GM23338 (cell line): ENCODE measurements at regions not wholly inside any gene's neighbourhood (a gene's known extent, or its start where the extent isn't known, plus 50 kb on each side); places are given as distances from the start of the nearest gene placed in this dataset.

Experiments
- ATAC-seq: fragments of 200-7000 bp; cut with Tn5 transposase; 3 replicates; pipeline ENCODE4 v1.9.1; 2020
- DNase-seq: peaks from one replicate; pipeline ENCODE4 v3.0.0-alpha.2; 2015; ENCODE audit warnings: low spot score
- H2AFZ ChIP-seq: fragments of 200-600 bp; sonication (generic); 2 replicates; pipeline ENCODE4 v1.8.0; 2016; ENCODE audit warnings: antibody characterized with exemption, mild to moderate bottlenecking, moderate library complexity
- H3F3A ChIP-seq: fragments of 200-600 bp; sonication (generic); replicated peaks from 2 replicates; pipeline ENCODE4 v1.8.0; 2017; ENCODE audit warnings: antibody characterized with exemption, mixed run types, low read depth
- H3K27ac ChIP-seq: fragments of 200-600 bp; sonication (generic); 2 replicates; pipeline ENCODE4 v1.6.1; 2016; ENCODE audit warnings: low read depth
- H3K27me3 ChIP-seq: fragments of 200-600 bp; sonication (generic); 2 replicates; pipeline ENCODE4 v1.8.0; 2016; ENCODE audit warnings: mild to moderate bottlenecking, mixed run types, moderate library complexity; ENCODE audit not compliant: insufficient read depth
- H3K36me3 ChIP-seq: fragments of 200-600 bp; sonication (generic); 2 replicates; pipeline ENCODE4 v1.8.0; 2016; ENCODE audit warnings: mild to moderate bottlenecking; ENCODE audit not compliant: insufficient read depth
- H3K4me1 ChIP-seq: fragments of 200-600 bp; sonication (generic); 2 replicates; pipeline ENCODE4 v1.8.0; 2016; ENCODE audit warnings: mild to moderate bottlenecking, moderate library complexity; ENCODE audit not compliant: insufficient read depth
- H3K4me2 ChIP-seq: fragments of 200-600 bp; sonication (generic); 2 replicates; pipeline ENCODE4 v1.7.1; 2017; ENCODE audit warnings: mixed run types
- H3K4me3 ChIP-seq: fragments of 200-600 bp; sonication (generic); 2 replicates; pipeline ENCODE4 v1.6.1; 2016; ENCODE audit warnings: mixed run types
- H3K79me2 ChIP-seq: fragments of 200-600 bp; sonication (generic); replicated peaks from 2 replicates; pipeline ENCODE4 v1.8.0; 2017; ENCODE audit warnings: mild to moderate bottlenecking; ENCODE audit not compliant: insufficient read depth
- H3K9me2 ChIP-seq: fragments of 200-600 bp; sonication (generic); 2 replicates; pipeline ENCODE4 v1.8.0; 2017; ENCODE audit not compliant: insufficient read depth
- H4K20me1 ChIP-seq: fragments of 200-600 bp; sonication (generic); replicated peaks from 2 replicates; pipeline ENCODE4 v1.8.0; 2017; ENCODE audit warnings: mild to moderate bottlenecking; ENCODE audit not compliant: insufficient read depth
- H3K27ac Mint-ChIP-seq: 2 replicates; pipeline ENCODE4 v1.8.0; 2020; ENCODE audit warnings: inconsistent platforms, mild to moderate bottlenecking, moderate library complexity, mixed read lengths
- H3K27me3 Mint-ChIP-seq: 3 replicates; pipeline ENCODE4 v1.8.0; 2022; ENCODE audit warnings: low read depth, mild to moderate bottlenecking, moderate library complexity, mixed read lengths, inconsistent platforms; ENCODE audit not compliant: insufficient read depth, poor library complexity
- H3K36me3 Mint-ChIP-seq: 3 replicates; pipeline ENCODE4 v1.8.0; 2021; ENCODE audit warnings: low read depth, mild to moderate bottlenecking, inconsistent platforms, moderate library complexity, mixed read lengths
- H3K4me1 Mint-ChIP-seq: 3 replicates; pipeline ENCODE4 v1.8.0; 2020; ENCODE audit warnings: mild to moderate bottlenecking, inconsistent platforms, mixed read lengths
- H3K4me3 Mint-ChIP-seq: 3 replicates; pipeline ENCODE4 v1.8.0; 2021; ENCODE audit warnings: moderate library complexity, mild to moderate bottlenecking, inconsistent platforms, mixed read lengths
- H3K9me3 Mint-ChIP-seq: 3 replicates; pipeline ENCODE4 v1.8.0; 2020; ENCODE audit warnings: moderate library complexity, mild to moderate bottlenecking, inconsistent platforms, mixed read lengths
- CTCF ChIP-seq, 2 experiments: fragments of 200-600 bp in 1 of 2; sonication (generic) in 1 of 2; conservative IDR thresholded peaks; 2 replicates each; pipeline versions ENCODE4 v1.5.1 to v1.6.1; 2016 to 2017; ENCODE audit warnings: antibody characterized with exemption in 2 of 2, low read depth in 2 of 2, mild to moderate bottlenecking in 2 of 2, moderate library complexity in 1 of 2
- EZH2 ChIP-seq: fragments of 200-600 bp; sonication (generic); IDR thresholded peaks from one replicate; pipeline ENCODE4 v1.8.0; 2017; ENCODE audit warnings: antibody characterized with exemption, mild to moderate bottlenecking, low read depth; ENCODE audit not compliant: unreplicated experiment
- EZH2phosphoT487 ChIP-seq: fragments of 200-600 bp; sonication (generic); IDR thresholded peaks from one replicate; pipeline ENCODE4 v1.8.1; 2018; ENCODE audit warnings: antibody characterized with exemption; ENCODE audit not compliant: unreplicated experiment
- JUNB ChIP-seq: IDR thresholded peaks from one replicate; pipeline ENCODE4 v1.6.1; 2016; ENCODE audit warnings: antibody characterized with exemption; ENCODE audit not compliant: unreplicated experiment
- POLR2AphosphoS5 ChIP-seq: IDR thresholded peaks from 2 replicates; pipeline ENCODE4 v1.6.1; 2016; ENCODE audit warnings: antibody characterized with exemption, low read depth
- STAT1 ChIP-seq: IDR thresholded peaks from one replicate; pipeline ENCODE4 v1.6.1; 2016; ENCODE audit warnings: antibody characterized with exemption; ENCODE audit not compliant: unreplicated experiment
- ZNF114 ChIP-seq: fragments of 250-450 bp; sonication (Bioruptor Pico); IDR thresholded peaks from 2 replicates; pipeline ENCODE4 v1.5.0; 2020; ENCODE audit warnings: mild to moderate bottlenecking, moderate library complexity
- ZNF331 ChIP-seq: fragments of 250-450 bp; sonication (Bioruptor Pico); IDR thresholded peaks from 2 replicates; pipeline ENCODE4 v1.5.0; 2020; ENCODE audit warnings: low read depth, mild to moderate bottlenecking, moderate library complexity
- ZNF462 ChIP-seq: fragments of 250-450 bp; sonication (Bioruptor Pico); IDR thresholded peaks from 2 replicates; pipeline ENCODE4 v1.5.0; 2020; ENCODE audit warnings: mild to moderate bottlenecking, moderate library complexity
- TF ChIP-seq, protein P1 (sequence below): IDR thresholded peaks from one replicate; pipeline ENCODE4 v1.6.1; 2018; ENCODE audit warnings: antibody characterized with exemption; ENCODE audit not compliant: unreplicated experiment

GRCh38 chr10:128365156-128365725 lies 239.0 kb upstream of the MKI67 start:
- Histone ChIP-seq H3F3A (no peaks in the 10 kb centered on the region), H3K79me2 (no peaks in the 10 kb centered on the region), H3K4me2 (no peak overlapping the region), H3K4me1 (no peaks in the 10 kb centered on the region), H3K4me3 (no peak overlapping the region), H4K20me1 (no peaks in the 10 kb centered on the region), H3K9me2 (peaks cover 4% of the 10 kb centered on the region; the same call in 1 of the 2 replicates), H2AFZ (no peak overlapping the region), H3K27me3 (no peaks in the 10 kb centered on the region), H3K36me3 (no peaks in the 10 kb centered on the region), H3K27ac (no peak overlapping the region)
- Mint-ChIP-seq H3K4me3 (no peak overlapping the region), H3K27me3 (peaks cover 2% of the 10 kb centered on the region), H3K9me3 (peaks cover 5% of the 10 kb centered on the region; the same call in 2 of the 3 replicates), H3K36me3 (no peaks in the 10 kb centered on the region; the same call in 2 of the 3 replicates), H3K27ac (no peak overlapping the region), H3K4me1 (no peaks in the 10 kb centered on the region)
- TF ChIP-seq EZH2phosphoT487 = no peak
- TF ChIP-seq ZNF114 (CRISPR knock-in tag) = no peak
- no peak for TF ChIP-seq STAT1
- TF ChIP-seq JUNB = no peak
- no peak for DNase-seq
- no peak for ATAC-seq

DNA sequence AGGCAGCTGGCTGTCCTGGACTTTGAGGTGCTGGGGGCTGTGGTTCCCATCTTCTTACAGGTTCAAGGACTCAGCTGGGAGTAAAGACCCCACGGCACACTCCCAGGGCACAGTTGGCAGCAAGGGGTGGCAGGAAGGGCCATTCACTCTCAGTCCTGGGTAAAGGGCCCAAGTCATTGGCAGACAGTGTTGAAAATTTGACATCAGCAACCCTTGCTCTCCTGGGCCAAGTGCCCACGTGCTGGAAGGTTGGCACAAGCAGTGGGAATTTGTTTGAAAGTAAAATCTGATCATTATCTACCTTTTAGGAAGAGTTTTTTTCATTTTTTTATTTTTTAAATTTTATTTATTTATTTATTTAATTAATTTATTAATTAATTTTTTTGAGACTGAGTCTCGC lies 241.6 kb upstream of the MKI67 start:
- Histone ChIP-seq H3K36me3 (no peaks in the 10 kb centered on the region), H3K27me3 (no peaks in the 10 kb centered on the region), H3K4me3 (no peak overlapping the region), H3K9me2 (0 out of 2 replicates have a peak, but pooled peaks cover 4% of the 10 kb centered on the region), H3K4me1 (no peaks in the 10 kb centered on the region), H3K4me2 (no peak overlapping the region), H4K20me1 (no peaks in the 10 kb centered on the region), H2AFZ (no peak overlapping the region), H3K79me2 (no peaks in the 10 kb centered on the region), H3K27ac (no peak overlapping the region), H3F3A (no peaks in the 10 kb centered on the region)
- ATAC-seq (no peak), DNase-seq (no peak)
- Mint-ChIP-seq H3K9me3 (peaks cover 5% of the 10 kb centered on the region; the same call in 1 of the 3 replicates), H3K27me3 (peaks cover 4% of the 10 kb centered on the region), H3K36me3 (no peaks in the 10 kb centered on the region; the same call in 1 of the 3 replicates), H3K27ac (no peak overlapping the region), H3K4me3 (no peak overlapping the region), H3K4me1 (no peaks in the 10 kb centered on the region)
- no peak for TF ChIP-seq EZH2
- TF ChIP-seq CTCF (conservative IDR thresholded peaks at IDR 0.05; ENCODE audit: low read depth in 2 of 2) = no peak
- no peak for TF ChIP-seq POLR2AphosphoS5
- no peak for TF ChIP-seq STAT1
- no peak for TF ChIP-seq EZH2phosphoT487
- TF ChIP-seq ZNF462 = no peak
- no peak for TF ChIP-seq ZNF331 (CRISPR knock-in tag)
- TF ChIP-seq, protein P1, sequence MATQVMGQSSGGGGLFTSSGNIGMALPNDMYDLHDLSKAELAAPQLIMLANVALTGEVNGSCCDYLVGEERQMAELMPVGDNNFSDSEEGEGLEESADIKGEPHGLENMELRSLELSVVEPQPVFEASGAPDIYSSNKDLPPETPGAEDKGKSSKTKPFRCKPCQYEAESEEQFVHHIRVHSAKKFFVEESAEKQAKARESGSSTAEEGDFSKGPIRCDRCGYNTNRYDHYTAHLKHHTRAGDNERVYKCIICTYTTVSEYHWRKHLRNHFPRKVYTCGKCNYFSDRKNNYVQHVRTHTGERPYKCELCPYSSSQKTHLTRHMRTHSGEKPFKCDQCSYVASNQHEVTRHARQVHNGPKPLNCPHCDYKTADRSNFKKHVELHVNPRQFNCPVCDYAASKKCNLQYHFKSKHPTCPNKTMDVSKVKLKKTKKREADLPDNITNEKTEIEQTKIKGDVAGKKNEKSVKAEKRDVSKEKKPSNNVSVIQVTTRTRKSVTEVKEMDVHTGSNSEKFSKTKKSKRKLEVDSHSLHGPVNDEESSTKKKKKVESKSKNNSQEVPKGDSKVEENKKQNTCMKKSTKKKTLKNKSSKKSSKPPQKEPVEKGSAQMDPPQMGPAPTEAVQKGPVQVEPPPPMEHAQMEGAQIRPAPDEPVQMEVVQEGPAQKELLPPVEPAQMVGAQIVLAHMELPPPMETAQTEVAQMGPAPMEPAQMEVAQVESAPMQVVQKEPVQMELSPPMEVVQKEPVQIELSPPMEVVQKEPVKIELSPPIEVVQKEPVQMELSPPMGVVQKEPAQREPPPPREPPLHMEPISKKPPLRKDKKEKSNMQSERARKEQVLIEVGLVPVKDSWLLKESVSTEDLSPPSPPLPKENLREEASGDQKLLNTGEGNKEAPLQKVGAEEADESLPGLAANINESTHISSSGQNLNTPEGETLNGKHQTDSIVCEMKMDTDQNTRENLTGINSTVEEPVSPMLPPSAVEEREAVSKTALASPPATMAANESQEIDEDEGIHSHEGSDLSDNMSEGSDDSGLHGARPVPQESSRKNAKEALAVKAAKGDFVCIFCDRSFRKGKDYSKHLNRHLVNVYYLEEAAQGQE = no peak
- TF ChIP-seq ZNF114 (CRISPR knock-in tag) = no peak
